GM21381 (cell line): ENCODE measurements at regions not wholly inside any gene's neighbourhood (a gene's known extent, or its start where the extent isn't known, plus 50 kb on each side); places are given as distances from the start of the nearest gene placed in this dataset.

Source experiments
- ATAC-seq: cut with Tn5 transposase; IDR thresholded peaks from one replicate; pipeline ENCODE4 v1.9.1; 2021; ENCODE audit warnings: mild to moderate bottlenecking, moderate library complexity; ENCODE audit not compliant: unreplicated experiment

GRCh38 chr6:132101535-132101934 is 150.4 kb upstream of the CCN2 start:
- no peak for ATAC-seq

DNA sequence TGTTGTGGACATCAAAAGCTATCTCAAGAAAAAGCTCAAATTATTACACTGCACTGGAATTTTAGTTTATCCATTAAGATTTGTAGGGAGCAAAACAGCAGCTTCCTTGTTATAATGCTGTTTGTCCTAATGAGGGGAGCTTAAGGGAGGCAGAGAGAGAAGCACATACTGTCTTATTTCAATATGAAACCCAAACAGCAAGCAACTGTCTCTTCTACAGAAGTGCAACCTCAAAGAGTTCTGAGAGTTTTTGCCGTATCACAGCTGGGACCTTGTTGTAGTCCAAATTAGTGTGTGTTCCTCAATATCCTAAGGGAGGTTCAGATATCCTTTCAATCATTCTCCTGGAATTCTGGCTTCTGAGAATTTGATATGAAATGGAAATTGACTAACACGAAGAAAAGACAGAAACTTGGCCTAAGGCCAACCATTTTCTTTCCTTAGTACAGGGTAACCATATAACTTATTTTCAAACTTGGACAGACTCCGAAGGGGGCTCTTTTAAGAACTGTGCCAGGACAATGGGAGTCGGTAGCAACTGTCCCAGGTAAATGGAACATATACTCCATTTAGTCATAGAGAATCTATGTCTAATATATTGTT is 149.3 kb upstream of the CCN2 start:
- ATAC-seq, result no peak

GRCh38 chr6:132096996-132097395 is 145.8 kb upstream of the CCN2 start:
- no peak for ATAC-seq

- ATAC-seq, result no peak
These were observed 145.1 kb upstream of the CCN2 start for GRCh38 chr6:132096245-132096644.

DNA sequence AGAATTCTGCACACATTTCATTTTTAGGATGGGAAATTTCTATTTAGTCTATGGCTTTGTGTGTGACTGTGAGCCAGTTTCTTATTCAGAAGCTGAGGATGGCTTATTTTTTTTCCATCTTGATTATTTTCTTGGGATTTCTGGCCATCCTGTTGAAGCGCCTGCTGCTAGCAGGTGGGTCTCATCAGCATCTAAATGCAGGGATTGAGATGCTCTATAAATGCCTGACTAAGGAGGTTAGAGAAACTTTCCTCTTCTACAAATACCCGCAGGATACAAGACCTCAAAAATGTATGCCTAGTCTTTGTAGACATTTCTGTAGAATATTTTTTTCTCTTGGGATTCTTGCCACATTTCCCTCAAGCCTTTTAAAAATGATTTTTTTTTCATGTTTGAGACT is 138.0 kb upstream of the CCN2 start:
- ATAC-seq, result no peak

GRCh38 chr6:132088150-132088549 is 137.0 kb upstream of the CCN2 start:
- no peak for ATAC-seq

GRCh38 chr6:132087391-132087790 is 136.2 kb upstream of the CCN2 start:
- ATAC-seq, result no peak

GRCh38 chr6:132085731-132086130 is 134.6 kb upstream of the CCN2 start:
- no peak for ATAC-seq

- peak; percentile 83 for ATAC-seq
These were observed 133.8 kb upstream of the CCN2 start for GRCh38 chr6:132084811-132085509.

- ATAC-seq, result no peak
These were observed 131.2 kb upstream of the CCN2 start for GRCh38 chr6:132082421-132082820.

- ATAC-seq, result no peak
These were observed 130.2 kb upstream of the CCN2 start for GRCh38 chr6:132081338-132081737.

- ATAC-seq, result no peak
These were observed 128.1 kb upstream of the CCN2 start for GRCh38 chr6:132079286-132079685.

- no peak for ATAC-seq
These were observed 125.3 kb upstream of the CCN2 start for GRCh38 chr6:132076452-132076851.

DNA sequence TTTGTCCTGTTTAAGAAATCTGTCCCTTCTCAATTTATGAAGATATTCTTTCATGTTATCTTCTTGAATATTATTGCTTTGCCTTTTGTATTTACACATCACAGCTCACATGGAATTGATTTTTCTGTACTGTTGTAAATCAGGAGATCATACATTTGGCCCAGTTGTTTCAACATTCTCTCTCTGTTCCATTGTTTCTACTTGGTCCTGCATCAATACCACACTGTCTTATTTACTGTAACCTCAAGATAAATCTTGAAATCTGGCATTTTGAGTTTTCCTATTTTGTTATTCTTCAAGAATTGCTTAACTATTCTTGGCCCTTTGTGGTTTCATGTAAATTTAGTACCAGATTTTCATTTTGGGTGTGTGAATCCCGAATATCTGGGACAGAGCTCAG is 121.7 kb upstream of the CCN2 start:
- ATAC-seq, result no peak

DNA sequence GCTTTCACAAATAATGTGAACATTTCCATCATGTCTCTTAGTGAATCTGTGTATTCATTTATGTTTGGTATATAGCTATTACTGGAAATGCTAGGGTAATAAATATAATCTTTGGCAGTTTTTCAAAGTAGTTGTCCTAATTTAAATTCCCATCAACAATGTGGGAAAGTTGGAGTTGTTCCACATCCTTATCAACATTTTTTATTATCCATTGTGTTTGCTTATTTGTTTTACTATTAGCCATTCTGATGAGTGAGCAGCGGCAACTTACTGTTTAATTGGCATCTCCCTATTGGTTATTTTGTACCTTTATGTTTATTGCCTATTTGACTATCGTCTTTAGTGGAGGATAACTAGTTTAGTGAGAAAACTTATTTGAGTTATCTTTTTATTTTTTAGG is 121.1 kb upstream of the CCN2 start:
- no peak for ATAC-seq

DNA sequence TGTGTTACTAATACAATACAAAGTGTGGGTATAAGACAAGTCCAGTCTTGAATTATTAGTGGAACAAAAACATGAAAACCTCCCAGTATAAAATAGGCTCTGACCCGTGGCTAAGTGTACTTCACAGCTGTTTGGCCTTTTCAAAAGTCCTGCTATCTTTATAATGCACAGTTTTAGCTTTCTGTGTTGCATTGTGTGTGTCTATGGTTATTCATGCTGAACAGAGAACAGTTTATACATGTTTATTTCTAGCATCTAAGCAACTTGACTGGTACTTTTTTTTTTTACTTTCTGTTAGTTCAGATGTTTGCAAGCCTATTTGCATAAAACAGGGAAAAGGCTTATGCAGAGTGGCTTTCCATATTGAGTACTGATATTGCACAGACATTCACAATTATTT is 119.2 kb upstream of the CCN2 start:
- no peak for ATAC-seq

- ATAC-seq, result no peak
These were observed 117.6 kb upstream of the CCN2 start for GRCh38 chr6:132068766-132069165.

- ATAC-seq, result no peak
These were observed 116.1 kb upstream of the CCN2 start for GRCh38 chr6:132067286-132067685.

DNA sequence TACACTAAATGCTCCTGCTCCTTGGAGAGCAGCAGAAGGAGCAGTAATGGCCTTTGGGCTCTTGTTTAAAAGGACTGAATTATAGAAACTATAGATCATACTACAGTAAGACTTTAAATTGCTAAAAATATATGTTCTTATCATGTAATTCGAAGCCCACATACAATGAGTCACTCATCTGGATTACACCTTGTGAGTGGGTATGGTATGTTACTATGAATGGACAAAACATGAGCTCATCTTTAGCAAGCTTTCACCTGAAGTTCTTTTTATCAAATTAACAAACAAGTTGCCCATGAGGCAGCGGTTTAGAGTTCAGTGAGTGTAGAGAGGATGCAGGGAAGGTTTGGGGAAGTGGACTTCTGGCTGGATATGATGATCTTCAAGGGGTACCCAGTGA is 114.4 kb upstream of the CCN2 start:
- no peak for ATAC-seq

GRCh38 chr6:132063738-132064137 is 112.6 kb upstream of the CCN2 start:
- no peak for ATAC-seq

DNA sequence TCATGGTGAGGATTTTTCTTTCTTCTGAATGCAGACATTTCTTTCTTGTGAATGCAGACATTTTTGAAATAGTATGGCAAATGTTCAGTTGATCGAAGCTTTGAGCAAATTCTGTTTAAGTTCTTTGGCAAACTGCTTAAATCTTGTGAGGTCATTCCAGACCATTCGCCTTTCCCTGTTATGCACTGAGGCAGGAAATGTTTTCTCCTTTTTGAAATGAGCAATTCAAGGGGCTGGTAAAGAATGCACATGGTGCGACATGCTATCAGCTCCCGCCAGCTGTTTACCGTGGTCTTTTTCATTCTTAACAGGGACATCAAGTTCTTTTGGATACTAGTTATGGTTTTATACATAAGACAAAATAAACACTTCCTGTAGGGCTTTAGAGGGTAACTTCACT is 112.0 kb upstream of the CCN2 start:
- ATAC-seq, result no peak

GRCh38 chr6:132062626-132063025 is 111.5 kb upstream of the CCN2 start:
- ATAC-seq, result no peak

DNA sequence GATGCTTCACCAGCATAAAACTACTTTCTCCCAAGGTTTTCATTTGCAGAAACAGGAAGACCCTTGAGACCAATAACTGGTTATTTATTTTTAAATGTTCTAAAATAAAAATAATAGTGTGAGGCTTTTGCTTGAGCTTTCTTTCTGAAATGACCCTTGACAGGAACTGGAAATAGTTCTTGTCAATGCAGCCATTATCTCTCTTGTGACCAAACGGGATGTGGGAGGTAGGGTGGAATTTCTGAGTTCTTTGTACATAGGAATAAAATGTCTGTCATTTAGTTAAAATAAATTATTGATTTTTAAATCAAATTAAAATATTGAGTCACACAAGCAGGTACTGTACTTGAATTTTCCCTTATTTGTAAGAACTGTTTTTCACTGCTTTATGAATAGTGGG is 110.2 kb upstream of the CCN2 start:
- no peak for ATAC-seq
